ENCODE measurements at regions not wholly inside any gene's neighbourhood (a gene's known extent, or its start where the extent isn't known, plus 50 kb on each side); places are given as distances from the start of the nearest gene placed in this dataset.

DNA sequence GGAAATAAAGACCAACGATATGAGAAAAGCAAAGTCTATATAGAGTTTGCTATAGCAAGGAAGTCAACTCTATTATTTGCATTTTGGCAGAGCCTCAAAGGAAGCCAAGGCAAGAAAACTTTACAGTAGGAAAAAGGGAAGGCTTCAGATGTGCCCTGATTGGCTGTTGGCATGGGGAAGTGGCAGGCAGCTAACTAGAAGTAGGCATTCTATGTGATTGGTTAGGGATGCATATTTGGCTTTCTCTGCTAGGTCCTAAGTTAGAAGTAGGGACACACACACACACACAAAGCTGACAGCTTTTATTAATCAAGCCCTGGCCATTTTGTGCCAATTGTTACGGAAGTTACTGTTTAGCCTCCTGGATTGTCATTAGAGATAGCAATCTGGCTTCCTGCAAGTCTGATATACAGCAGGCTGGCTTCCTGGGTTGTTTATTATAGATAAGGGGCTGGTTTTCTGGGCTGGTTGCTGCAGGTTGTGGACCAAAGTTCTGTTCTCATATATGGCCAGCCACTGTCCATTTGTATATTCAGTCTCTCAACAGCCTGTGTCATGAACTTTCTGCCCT lies 308.1 kb upstream of the GRAMD2B start:
- DNase-seq (ENCODE audit: low spot score) = no peak
- no peak overlapping the region for H3K27ac ChIP-seq (ENCODE audit: low read depth in 1 of 2, low read length in 2 of 2)
- peaks cover 0 to 3% (median 0%) of the 10 kb centered on the region in 4 donors for H3K9me3 ChIP-seq (ENCODE audit: control insufficient read depth in 4 of 4, low read length in 3 of 4)
- H3K4me3 ChIP-seq (ENCODE audit: low read depth in 1 of 3, low read length in 3 of 3) = no peak overlapping the region
- no peaks in the 10 kb centered on the region for H3K36me3 ChIP-seq (ENCODE audit: control insufficient read depth in 4 of 4, insufficient read depth in 3 of 4, low read depth in 1 of 4, low read length in 3 of 4)
- H3K4me1 ChIP-seq (ENCODE audit: control insufficient read depth in 4 of 4, insufficient read depth in 4 of 4, low read length in 3 of 4) = no peaks in the 10 kb centered on the region
- WGBS = 81% methylated on average over 2 of the region's 2 CpGs
- TF ChIP-seq EGR1 (IDR thresholded peaks at IDR 0.05; ENCODE audit: low read depth in 2 of 2) (no peak), FOXA2 (IDR thresholded peaks at IDR 0.05) (no peak), JUND (IDR thresholded peaks at IDR 0.05) (no peak), RXRA (IDR thresholded peaks at IDR 0.05) (no peak), NR2F2 (IDR thresholded peaks at IDR 0.05) (no peak), SP1 (IDR thresholded peaks at IDR 0.05) (no peak)
- TF ChIP-seq, protein P1, sequence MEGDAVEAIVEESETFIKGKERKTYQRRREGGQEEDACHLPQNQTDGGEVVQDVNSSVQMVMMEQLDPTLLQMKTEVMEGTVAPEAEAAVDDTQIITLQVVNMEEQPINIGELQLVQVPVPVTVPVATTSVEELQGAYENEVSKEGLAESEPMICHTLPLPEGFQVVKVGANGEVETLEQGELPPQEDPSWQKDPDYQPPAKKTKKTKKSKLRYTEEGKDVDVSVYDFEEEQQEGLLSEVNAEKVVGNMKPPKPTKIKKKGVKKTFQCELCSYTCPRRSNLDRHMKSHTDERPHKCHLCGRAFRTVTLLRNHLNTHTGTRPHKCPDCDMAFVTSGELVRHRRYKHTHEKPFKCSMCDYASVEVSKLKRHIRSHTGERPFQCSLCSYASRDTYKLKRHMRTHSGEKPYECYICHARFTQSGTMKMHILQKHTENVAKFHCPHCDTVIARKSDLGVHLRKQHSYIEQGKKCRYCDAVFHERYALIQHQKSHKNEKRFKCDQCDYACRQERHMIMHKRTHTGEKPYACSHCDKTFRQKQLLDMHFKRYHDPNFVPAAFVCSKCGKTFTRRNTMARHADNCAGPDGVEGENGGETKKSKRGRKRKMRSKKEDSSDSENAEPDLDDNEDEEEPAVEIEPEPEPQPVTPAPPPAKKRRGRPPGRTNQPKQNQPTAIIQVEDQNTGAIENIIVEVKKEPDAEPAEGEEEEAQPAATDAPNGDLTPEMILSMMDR (IDR thresholded peaks at IDR 0.05; ENCODE audit: low read depth, low read length, missing input control) = no peak
- TF ChIP-seq, protein P2, sequence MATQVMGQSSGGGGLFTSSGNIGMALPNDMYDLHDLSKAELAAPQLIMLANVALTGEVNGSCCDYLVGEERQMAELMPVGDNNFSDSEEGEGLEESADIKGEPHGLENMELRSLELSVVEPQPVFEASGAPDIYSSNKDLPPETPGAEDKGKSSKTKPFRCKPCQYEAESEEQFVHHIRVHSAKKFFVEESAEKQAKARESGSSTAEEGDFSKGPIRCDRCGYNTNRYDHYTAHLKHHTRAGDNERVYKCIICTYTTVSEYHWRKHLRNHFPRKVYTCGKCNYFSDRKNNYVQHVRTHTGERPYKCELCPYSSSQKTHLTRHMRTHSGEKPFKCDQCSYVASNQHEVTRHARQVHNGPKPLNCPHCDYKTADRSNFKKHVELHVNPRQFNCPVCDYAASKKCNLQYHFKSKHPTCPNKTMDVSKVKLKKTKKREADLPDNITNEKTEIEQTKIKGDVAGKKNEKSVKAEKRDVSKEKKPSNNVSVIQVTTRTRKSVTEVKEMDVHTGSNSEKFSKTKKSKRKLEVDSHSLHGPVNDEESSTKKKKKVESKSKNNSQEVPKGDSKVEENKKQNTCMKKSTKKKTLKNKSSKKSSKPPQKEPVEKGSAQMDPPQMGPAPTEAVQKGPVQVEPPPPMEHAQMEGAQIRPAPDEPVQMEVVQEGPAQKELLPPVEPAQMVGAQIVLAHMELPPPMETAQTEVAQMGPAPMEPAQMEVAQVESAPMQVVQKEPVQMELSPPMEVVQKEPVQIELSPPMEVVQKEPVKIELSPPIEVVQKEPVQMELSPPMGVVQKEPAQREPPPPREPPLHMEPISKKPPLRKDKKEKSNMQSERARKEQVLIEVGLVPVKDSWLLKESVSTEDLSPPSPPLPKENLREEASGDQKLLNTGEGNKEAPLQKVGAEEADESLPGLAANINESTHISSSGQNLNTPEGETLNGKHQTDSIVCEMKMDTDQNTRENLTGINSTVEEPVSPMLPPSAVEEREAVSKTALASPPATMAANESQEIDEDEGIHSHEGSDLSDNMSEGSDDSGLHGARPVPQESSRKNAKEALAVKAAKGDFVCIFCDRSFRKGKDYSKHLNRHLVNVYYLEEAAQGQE (IDR thresholded peaks at IDR 0.05) = no peak
- TF ChIP-seq, protein P3, sequence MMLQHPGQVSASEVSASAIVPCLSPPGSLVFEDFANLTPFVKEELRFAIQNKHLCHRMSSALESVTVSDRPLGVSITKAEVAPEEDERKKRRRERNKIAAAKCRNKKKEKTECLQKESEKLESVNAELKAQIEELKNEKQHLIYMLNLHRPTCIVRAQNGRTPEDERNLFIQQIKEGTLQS (IDR thresholded peaks at IDR 0.05) = no peak
- no peak overlapping the region for H3K9ac ChIP-seq (ENCODE audit: low read depth in 1 of 2, low read length in 2 of 2)
- peaks cover 0 to 2% (median 0%) of the 10 kb centered on the region in 4 donors for H3K27me3 ChIP-seq (ENCODE audit: control insufficient read depth in 4 of 4, insufficient read depth in 4 of 4, low read length in 3 of 4)

DNA sequence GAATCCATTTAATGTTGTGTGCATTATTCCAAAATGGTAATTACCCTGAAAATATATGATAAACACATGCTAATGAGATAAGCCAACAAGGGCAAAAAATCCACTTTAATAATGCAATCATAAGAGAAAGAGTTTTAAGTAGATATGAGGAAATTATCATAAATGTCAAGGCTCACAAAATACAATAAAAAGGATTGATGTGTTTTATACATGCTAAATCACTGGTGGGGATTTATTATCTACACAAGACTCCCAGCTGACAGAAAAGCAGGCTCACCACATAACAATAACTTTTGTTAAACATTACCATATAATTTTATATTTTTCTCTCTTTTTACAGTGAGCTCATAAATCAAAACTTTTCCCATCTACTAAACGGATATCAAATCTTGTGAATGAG lies 306.2 kb upstream of the GRAMD2B start:
- DNase-seq (ENCODE audit: low spot score) = no peak
- no peak overlapping the region for H3K9ac ChIP-seq (ENCODE audit: low read depth in 1 of 2, low read length in 2 of 2)
- 58% methylated on average over 1 of the region's 1 CpG for WGBS

More for the DNA sequence above, 306.2 kb upstream of the GRAMD2B start:
- H3K9me3 ChIP-seq (ENCODE audit: control insufficient read depth in 4 of 4, low read length in 3 of 4) = peaks cover 0 to 3% (median 0%) of the 10 kb centered on the region in 4 donors
- no peak overlapping the region for H3K4me3 ChIP-seq (ENCODE audit: low read depth in 1 of 3, low read length in 3 of 3)
- H3K27ac ChIP-seq (ENCODE audit: low read depth in 1 of 2, low read length in 2 of 2) = no peak overlapping the region
- TF ChIP-seq FOXA1 (IDR thresholded peaks at IDR 0.05) (no peak), RAD21 (IDR thresholded peaks at IDR 0.05) (no peak), NR2F2 (IDR thresholded peaks at IDR 0.05) (no peak), JUND (IDR thresholded peaks at IDR 0.05) (no peak), TAF1 (conservative IDR thresholded peaks at IDR 0.05) (no peak), EGR1 (IDR thresholded peaks at IDR 0.05; ENCODE audit: low read depth in 2 of 2) (no peak), HNF4G (IDR thresholded peaks at IDR 0.05) (no peak), HNF4A (conservative IDR thresholded peaks at IDR 0.05) (no peak), YY1 (IDR thresholded peaks at IDR 0.05) (no peak), GABPA (IDR thresholded peaks at IDR 0.05 in 1 of 2, conservative IDR thresholded peaks at IDR 0.05 in 1 of 2) (no peak), RXRA (IDR thresholded peaks at IDR 0.05) (no peak)
- TF ChIP-seq, protein P2 (IDR thresholded peaks at IDR 0.05) = no peak
- TF ChIP-seq, protein P3 (IDR thresholded peaks at IDR 0.05) = no peak
- TF ChIP-seq, protein P4, sequence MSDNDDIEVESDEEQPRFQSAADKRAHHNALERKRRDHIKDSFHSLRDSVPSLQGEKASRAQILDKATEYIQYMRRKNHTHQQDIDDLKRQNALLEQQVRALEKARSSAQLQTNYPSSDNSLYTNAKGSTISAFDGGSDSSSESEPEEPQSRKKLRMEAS (IDR thresholded peaks at IDR 0.05) = no peak
- peaks cover 0 to 2% (median 0%) of the 10 kb centered on the region in 4 donors for H3K27me3 ChIP-seq (ENCODE audit: control insufficient read depth in 4 of 4, insufficient read depth in 4 of 4, low read length in 3 of 4)
- no peaks in the 10 kb centered on the region for H3K36me3 ChIP-seq (ENCODE audit: control insufficient read depth in 4 of 4, insufficient read depth in 3 of 4, low read depth in 1 of 4, low read length in 3 of 4)
- no peaks in the 10 kb centered on the region for H3K4me1 ChIP-seq (ENCODE audit: control insufficient read depth in 4 of 4, insufficient read depth in 4 of 4, low read length in 3 of 4)

Measured in liver (tissue), 8 donors.